C4-2B (cell line): ENCODE measurements at regions not wholly inside any gene's neighbourhood (a gene's known extent, or its start where the extent isn't known, plus 50 kb on each side); places are given as distances from the start of the nearest gene placed in this dataset.

Experiments used
- H3K27ac ChIP-seq: fragments of 450-650 bp; 2 replicates; pipeline ENCODE4 v1.5.1; 2017
- ZFX ChIP-seq: fragments of 450-650 bp; IDR thresholded peaks from 2 replicates; pipeline ENCODE4 v1.6.1; 2017
- TF ChIP-seq, protein P1 (sequence below): fragments of 450-650 bp; conservative IDR thresholded peaks from 2 replicates; pipeline ENCODE4 v1.5.1; 2017; ENCODE audit warnings: mild to moderate bottlenecking

DNA sequence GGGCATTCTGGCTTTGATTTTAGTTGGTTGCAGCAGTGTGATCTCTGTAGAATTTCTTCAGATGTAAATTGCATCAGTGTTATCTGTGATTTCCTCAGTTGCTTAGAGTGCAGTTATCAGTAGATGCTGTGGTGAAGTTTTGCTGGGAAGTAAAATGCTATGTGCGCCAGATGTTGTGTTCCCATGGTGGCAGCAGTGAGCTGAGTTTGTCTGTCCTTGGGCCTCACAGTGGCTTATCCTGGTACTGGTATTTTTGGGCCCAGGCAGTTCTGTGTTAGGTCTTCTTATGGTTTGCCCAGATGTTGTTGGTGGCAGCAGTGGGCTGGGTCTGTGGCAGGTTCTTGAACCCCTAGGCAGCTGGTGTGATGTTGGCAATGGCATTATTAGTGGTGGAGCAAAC is 1242.1 kb downstream of the PLA2G4A start:
- no peak for TF ChIP-seq ZFX
- TF ChIP-seq, protein P1, sequence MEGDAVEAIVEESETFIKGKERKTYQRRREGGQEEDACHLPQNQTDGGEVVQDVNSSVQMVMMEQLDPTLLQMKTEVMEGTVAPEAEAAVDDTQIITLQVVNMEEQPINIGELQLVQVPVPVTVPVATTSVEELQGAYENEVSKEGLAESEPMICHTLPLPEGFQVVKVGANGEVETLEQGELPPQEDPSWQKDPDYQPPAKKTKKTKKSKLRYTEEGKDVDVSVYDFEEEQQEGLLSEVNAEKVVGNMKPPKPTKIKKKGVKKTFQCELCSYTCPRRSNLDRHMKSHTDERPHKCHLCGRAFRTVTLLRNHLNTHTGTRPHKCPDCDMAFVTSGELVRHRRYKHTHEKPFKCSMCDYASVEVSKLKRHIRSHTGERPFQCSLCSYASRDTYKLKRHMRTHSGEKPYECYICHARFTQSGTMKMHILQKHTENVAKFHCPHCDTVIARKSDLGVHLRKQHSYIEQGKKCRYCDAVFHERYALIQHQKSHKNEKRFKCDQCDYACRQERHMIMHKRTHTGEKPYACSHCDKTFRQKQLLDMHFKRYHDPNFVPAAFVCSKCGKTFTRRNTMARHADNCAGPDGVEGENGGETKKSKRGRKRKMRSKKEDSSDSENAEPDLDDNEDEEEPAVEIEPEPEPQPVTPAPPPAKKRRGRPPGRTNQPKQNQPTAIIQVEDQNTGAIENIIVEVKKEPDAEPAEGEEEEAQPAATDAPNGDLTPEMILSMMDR, result peak; percentile 21; the same call in 1 of the 2 replicates

DNA sequence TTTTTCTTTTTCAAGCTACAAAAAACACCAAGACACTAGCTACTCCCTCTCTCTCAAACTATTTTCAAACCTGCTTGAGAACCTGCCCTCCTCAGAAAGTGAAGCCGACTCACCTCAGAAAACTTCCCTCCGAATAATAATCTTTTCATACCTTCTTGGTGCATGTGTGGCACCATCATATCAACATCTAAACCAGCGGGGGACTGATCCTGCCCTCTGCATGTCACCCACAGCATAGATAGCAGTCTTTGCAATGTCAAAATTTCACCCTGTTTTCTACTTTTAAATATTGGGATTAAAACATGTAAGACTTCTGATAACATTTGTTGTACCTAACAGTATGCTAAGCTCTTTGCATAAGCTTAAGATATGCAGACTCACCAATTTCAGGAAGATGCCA is 1260.3 kb downstream of the PLA2G4A start:
- H3K27ac ChIP-seq, result no peak overlapping the region
- no peak for TF ChIP-seq ZFX

More for the DNA sequence above, 1242.1 kb downstream of the PLA2G4A start:
- H3K27ac ChIP-seq, result no peak overlapping the region

DNA sequence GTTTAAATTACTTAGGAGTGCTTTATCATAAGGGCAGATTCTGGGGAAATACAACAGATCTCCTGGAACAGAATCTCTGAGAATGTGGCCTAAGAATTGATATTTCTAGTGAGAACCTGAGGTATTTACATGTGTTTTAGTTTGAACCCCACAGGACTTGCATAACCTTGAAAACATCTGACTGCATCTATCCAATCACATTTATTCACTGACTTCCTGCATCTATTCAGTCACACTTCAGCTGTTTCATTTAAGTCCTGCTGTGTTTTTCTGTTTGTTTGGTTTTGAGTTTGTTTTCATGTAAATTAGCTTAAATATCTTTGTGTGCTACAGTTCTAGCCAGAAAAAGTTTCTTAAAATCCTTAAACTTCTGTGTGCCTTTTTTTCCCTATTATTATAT is 1260.7 kb downstream of the PLA2G4A start:
- H3K27ac ChIP-seq, result no peak overlapping the region
- TF ChIP-seq, protein P1, result no peak
- TF ChIP-seq ZFX, result no peak

DNA sequence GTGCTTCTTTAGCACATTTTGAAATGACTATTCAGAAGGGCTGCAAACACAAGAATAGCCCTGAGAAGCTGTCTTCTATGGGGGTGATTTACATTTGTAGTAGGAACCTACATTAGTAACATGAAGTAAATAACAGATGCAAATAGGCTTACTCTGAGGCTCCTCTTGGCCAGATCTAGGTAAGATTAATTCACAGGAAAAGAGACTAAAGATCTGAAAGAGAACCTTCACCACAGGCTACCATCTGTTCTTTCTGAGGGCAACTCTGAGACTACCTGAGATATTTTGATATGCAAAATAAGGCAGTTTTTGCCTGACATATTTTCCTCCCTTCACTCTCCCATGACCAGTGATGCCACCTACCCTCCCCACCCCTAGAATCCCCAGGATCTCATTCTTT is 1267.8 kb downstream of the PLA2G4A start:
- TF ChIP-seq, protein P1, result no peak
- no peak for TF ChIP-seq ZFX
- no peak overlapping the region for H3K27ac ChIP-seq

DNA sequence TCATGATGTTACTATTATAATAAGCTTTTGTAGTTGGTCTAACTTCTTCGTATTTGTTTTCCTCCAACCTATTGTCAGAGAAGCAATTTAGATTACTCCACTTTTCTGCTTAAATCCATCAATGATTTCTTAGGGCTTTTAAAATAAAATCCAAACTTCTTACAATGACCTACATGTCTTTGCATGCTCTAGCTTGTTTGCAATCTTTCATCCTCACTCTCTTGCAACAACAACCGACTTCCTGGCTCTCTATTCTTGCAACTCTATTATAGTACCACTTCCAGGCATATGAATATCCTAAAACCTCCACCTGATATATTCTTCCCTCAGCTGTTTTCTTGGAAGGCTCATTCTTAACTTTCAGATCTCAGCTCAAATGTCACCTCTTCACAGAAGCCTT is 1288.7 kb downstream of the PLA2G4A start:
- no peak overlapping the region for H3K27ac ChIP-seq
- no peak for TF ChIP-seq ZFX
- TF ChIP-seq, protein P1, result no peak

DNA sequence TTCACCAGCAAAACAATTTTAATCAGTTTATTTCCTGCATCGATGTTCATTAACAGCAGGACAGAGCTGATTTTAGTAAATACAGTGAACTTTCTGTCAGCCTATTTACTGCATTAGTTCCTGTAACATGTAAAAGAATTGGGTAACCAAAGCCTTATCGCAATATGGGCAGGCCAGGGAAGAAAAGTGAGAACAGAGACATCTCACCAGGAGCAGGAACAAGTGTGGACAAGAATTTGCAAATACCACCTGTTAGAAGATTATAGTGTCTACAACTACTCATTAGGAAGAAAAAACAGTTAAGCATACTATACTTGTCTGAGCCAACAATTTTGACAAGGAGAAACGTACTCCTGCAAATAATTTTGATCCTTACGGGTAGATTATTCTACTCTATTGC is 1293.9 kb downstream of the PLA2G4A start:
- H3K27ac ChIP-seq, result no peak overlapping the region
- TF ChIP-seq, protein P1, result no peak
- TF ChIP-seq ZFX, result no peak

DNA sequence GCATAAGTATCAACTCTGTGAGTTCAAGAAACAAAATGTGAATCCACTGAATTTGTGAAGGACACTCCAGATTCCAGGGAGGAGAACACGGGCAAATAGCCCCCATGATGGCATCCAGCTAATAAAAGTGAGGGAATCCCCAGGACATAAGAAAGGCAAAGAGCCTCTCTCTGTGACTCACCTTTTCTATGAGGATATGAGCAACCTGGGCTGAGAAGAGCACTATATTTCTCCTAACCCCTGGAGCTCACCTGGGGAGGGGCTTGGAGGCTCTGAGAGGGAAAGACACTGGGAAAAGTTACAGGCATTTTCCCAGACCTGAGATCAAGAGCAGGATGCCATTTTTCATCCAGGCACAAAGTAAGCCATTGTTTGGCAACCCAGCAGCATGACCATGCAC is 1298.8 kb downstream of the PLA2G4A start:
- H3K27ac ChIP-seq, result no peak overlapping the region
- no peak for TF ChIP-seq ZFX
- TF ChIP-seq, protein P1, result no peak

DNA sequence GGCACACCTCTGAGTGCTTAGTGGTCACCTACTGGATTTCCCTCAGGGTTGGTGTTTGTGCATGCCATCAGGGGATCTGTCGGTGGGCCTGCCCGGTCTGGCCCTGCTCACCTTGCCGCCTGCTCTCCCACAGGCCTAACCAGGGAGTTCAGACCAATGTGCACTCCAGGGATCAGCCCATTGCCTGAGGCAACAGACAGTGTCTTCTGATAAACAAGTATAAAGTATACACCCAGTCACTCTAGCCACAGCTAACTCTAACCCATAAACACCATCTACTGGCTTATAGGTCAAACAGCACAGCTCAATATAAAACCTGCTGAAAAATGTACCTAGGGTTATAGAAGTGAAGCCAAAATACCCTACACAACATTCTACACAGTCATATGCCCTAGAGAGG is 1300.0 kb downstream of the PLA2G4A start:
- TF ChIP-seq, protein P1, result peak; percentile 57
- no peak for TF ChIP-seq ZFX
- no peak overlapping the region; the same call in 1 of the 2 replicates for H3K27ac ChIP-seq
